ENCODE measurements at regions not wholly inside any gene's neighbourhood (a gene's known extent, or its start where the extent isn't known, plus 50 kb on each side); places are given as distances from the start of the nearest gene placed in this dataset.

DNA sequence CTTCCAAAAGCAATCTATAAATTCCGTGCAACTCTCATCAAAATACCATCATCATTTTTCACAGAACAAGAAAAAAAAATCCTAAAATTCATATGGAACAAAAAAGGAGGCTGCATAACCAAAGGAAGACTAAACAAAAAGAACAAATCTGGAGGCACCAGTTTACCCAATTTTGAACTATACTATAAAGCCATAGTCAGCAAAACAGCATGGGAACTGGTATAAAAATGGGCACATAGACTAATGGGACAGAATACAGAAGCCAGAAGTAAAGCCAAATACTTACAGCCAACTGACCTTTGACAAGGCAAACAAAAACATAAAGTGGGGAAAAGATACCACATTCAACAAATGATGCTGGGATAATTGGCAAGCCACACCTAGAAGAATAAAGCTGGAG lies 753.5 kb upstream of the PABPC4L start:
- no peak for TF ChIP-seq POLR2A (IDR thresholded peaks at IDR 0.05; ENCODE audit: low read length)
- no peak for TF ChIP-seq GATA1 (IDR thresholded peaks at IDR 0.05; ENCODE audit: low read depth, low read length)
